GM21447 (cell line): ENCODE measurements at regions not wholly inside any gene's neighbourhood (a gene's known extent, or its start where the extent isn't known, plus 50 kb on each side); places are given as distances from the start of the nearest gene placed in this dataset.

Source experiments
- ATAC-seq: cut with Tn5 transposase; IDR thresholded peaks from one replicate; pipeline ENCODE4 v1.9.1; 2021; ENCODE audit not compliant: unreplicated experiment

GRCh38 chr13:81745391-81745790, 1404.5 kb upstream of the SPRY2 start:
- no peak for ATAC-seq

- ATAC-seq, result no peak
These were observed 1397.4 kb upstream of the SPRY2 start for GRCh38 chr13:81738364-81738763.

GRCh38 chr13:81726037-81726726, 1385.3 kb upstream of the SPRY2 start:
- ATAC-seq, result no peak

- no peak for ATAC-seq
These were observed 1381.5 kb upstream of the SPRY2 start for GRCh38 chr13:81722456-81722855.

- ATAC-seq, result no peak
These were observed 1380.5 kb upstream of the SPRY2 start for GRCh38 chr13:81721400-81721799.

- ATAC-seq, result no peak
These were observed 1373.6 kb upstream of the SPRY2 start for GRCh38 chr13:81714513-81714912.

- no peak for ATAC-seq
These were observed 1372.3 kb upstream of the SPRY2 start for GRCh38 chr13:81713201-81713600.

GRCh38 chr13:81697826-81698225, 1356.9 kb upstream of the SPRY2 start:
- no peak for ATAC-seq

- no peak for ATAC-seq
These were observed 1346.0 kb upstream of the SPRY2 start for GRCh38 chr13:81686877-81687276.

- no peak for ATAC-seq
These were observed 1342.6 kb upstream of the SPRY2 start for GRCh38 chr13:81683521-81683920.

- ATAC-seq, result no peak
These were observed 1341.2 kb upstream of the SPRY2 start for GRCh38 chr13:81682081-81682630.

GRCh38 chr13:81677857-81678256, 1336.9 kb upstream of the SPRY2 start:
- no peak for ATAC-seq

GRCh38 chr13:81676008-81676407, 1335.1 kb upstream of the SPRY2 start:
- ATAC-seq, result no peak

- no peak for ATAC-seq
These were observed 1330.1 kb upstream of the SPRY2 start for GRCh38 chr13:81671064-81671463.

- no peak for ATAC-seq
These were observed 1329.1 kb upstream of the SPRY2 start for GRCh38 chr13:81670048-81670447.

GRCh38 chr13:81664872-81665271, 1323.9 kb upstream of the SPRY2 start:
- no peak for ATAC-seq

- ATAC-seq, result no peak
These were observed 1319.1 kb upstream of the SPRY2 start for GRCh38 chr13:81659984-81660383.

- ATAC-seq, result no peak
These were observed 1317.9 kb upstream of the SPRY2 start for GRCh38 chr13:81658598-81659370.

- no peak for ATAC-seq
These were observed 1299.2 kb upstream of the SPRY2 start for GRCh38 chr13:81639984-81640582.

GRCh38 chr13:81637457-81637856, 1296.5 kb upstream of the SPRY2 start:
- no peak for ATAC-seq

GRCh38 chr13:81636120-81636519, 1295.2 kb upstream of the SPRY2 start:
- no peak for ATAC-seq

GRCh38 chr13:81615031-81615430, 1274.1 kb upstream of the SPRY2 start:
- no peak for ATAC-seq
